Stimulated activated naive CD4-positive, alpha-beta T cell (primary cell): ENCODE measurements at regions not wholly inside any gene's neighbourhood (a gene's known extent, or its start where the extent isn't known, plus 50 kb on each side); places are given as distances from the start of the nearest gene placed in this dataset.
"Not testable (repeated sequence)": the region's sequence is repeated elsewhere in the genome, so short reads cannot be mapped to it uniquely, and the experiment has no call there.

ENCODE experiments used
- DNase-seq, 6 experiments: peaks; one replicate each; lab custom pipeline; 2025; lab: John Stamatoyannopoulos, UW

GRCh38 chr10:65358565-65358964, 1567.3 kb upstream of the LRRTM3 start:
- DNase-seq = no peak

GRCh38 chr10:65360497-65360896, 1565.3 kb upstream of the LRRTM3 start:
- no peak for DNase-seq

GRCh38 chr10:65365878-65366277, 1560.0 kb upstream of the LRRTM3 start:
- no peak for DNase-seq

GRCh38 chr10:65367706-65368105, 1558.1 kb upstream of the LRRTM3 start:
- no peak for DNase-seq

- no peak for DNase-seq
Measured at GRCh38 chr10:65375528-65375927, 1550.3 kb upstream of the LRRTM3 start.

GRCh38 chr10:65377687-65378086, 1548.1 kb upstream of the LRRTM3 start:
- no peak for DNase-seq

GRCh38 chr10:65394502-65395297, 1531.1 kb upstream of the LRRTM3 start:
- no peak for DNase-seq

- no peak for DNase-seq
Measured at GRCh38 chr10:65395631-65396030, 1530.2 kb upstream of the LRRTM3 start.

GRCh38 chr10:65396997-65397396, 1528.8 kb upstream of the LRRTM3 start:
- DNase-seq = no peak

GRCh38 chr10:65408401-65408800, 1517.4 kb upstream of the LRRTM3 start:
- DNase-seq = no peak

GRCh38 chr10:65413001-65413400, 1512.8 kb upstream of the LRRTM3 start:
- no peak for DNase-seq

GRCh38 chr10:65415318-65415717, 1510.5 kb upstream of the LRRTM3 start:
- DNase-seq = no peak

- DNase-seq = no peak
Measured at GRCh38 chr10:65416094-65416493, 1509.7 kb upstream of the LRRTM3 start.

- no peak for DNase-seq
Measured at GRCh38 chr10:65419629-65420028, 1506.2 kb upstream of the LRRTM3 start.

GRCh38 chr10:65423043-65423442, 1502.8 kb upstream of the LRRTM3 start:
- no peak for DNase-seq

- not testable (repeated sequence) for DNase-seq
Measured at GRCh38 chr10:65429381-65429780, 1496.5 kb upstream of the LRRTM3 start.

GRCh38 chr10:65430979-65431378, 1494.9 kb upstream of the LRRTM3 start:
- no peak for DNase-seq

- no peak for DNase-seq
Measured at GRCh38 chr10:65470986-65471385, 1454.8 kb upstream of the LRRTM3 start.

- no peak for DNase-seq
Measured at GRCh38 chr10:65482848-65483247, 1443.0 kb upstream of the LRRTM3 start.

GRCh38 chr10:65491799-65492198, 1434.0 kb upstream of the LRRTM3 start:
- no peak for DNase-seq

- DNase-seq = no peak
Measured at GRCh38 chr10:65496541-65496940, 1429.3 kb upstream of the LRRTM3 start.

- DNase-seq = no peak
Measured at GRCh38 chr10:65497837-65498236, 1428.0 kb upstream of the LRRTM3 start.

GRCh38 chr10:65500716-65501115, 1425.1 kb upstream of the LRRTM3 start:
- DNase-seq = no peak

- DNase-seq = no peak
Measured at GRCh38 chr10:65501259-65501658, 1424.6 kb upstream of the LRRTM3 start.
